Karpas-422 (cell line): ENCODE measurements at regions not wholly inside any gene's neighbourhood (a gene's known extent, or its start where the extent isn't known, plus 50 kb on each side); places are given as distances from the start of the nearest gene placed in this dataset.

Source experiments
- DNase-seq: peaks from one replicate; pipeline ENCODE4 v3.0.0-alpha.2; 2015
- H2AFZ ChIP-seq: fragments of 200-600 bp; sonication (generic); 2 replicates; pipeline ENCODE4 v1.6.1; 2014; ENCODE audit warnings: antibody characterized with exemption, low read length, mixed read lengths
- H3K27ac ChIP-seq: fragments of 200-600 bp; sonication (generic); 2 replicates; pipeline ENCODE4 v1.5.1; 2014; ENCODE audit warnings: mild to moderate bottlenecking, low read length, moderate library complexity
- H3K27me3 ChIP-seq: fragments of 200-600 bp; sonication (generic); 2 replicates; pipeline ENCODE4 v1.6.1; 2014; ENCODE audit warnings: low read length, mixed read lengths
- H3K36me3 ChIP-seq: fragments of 200-600 bp; sonication (generic); 2 replicates; pipeline ENCODE4 v1.6.1; 2014; ENCODE audit warnings: low read length, mixed read lengths; ENCODE audit not compliant: insufficient read depth
- H3K4me1 ChIP-seq: fragments of 200-600 bp; sonication (generic); 2 replicates; pipeline ENCODE4 v1.6.1; 2014; ENCODE audit warnings: mild to moderate bottlenecking, low read length, mixed read lengths
- H3K4me2 ChIP-seq: fragments of 200-600 bp; sonication (generic); 2 replicates; pipeline ENCODE4 v1.6.1; 2014; ENCODE audit warnings: low read length, low read depth, mild to moderate bottlenecking; ENCODE audit not compliant: poor library complexity, severe bottlenecking
- H3K4me3 ChIP-seq: fragments of 200-600 bp; sonication (generic); 2 replicates; pipeline ENCODE4 v1.5.1; 2014; ENCODE audit warnings: mild to moderate bottlenecking, antibody characterized with exemption, low read length, mixed read lengths
- H3K79me2 ChIP-seq: fragments of 200-600 bp; sonication (generic); 2 replicates; pipeline ENCODE4 v1.6.1; 2014; ENCODE audit warnings: mild to moderate bottlenecking, low read length, mixed read lengths
- H3K9ac ChIP-seq: fragments of 200-600 bp; sonication (generic); 2 replicates; pipeline ENCODE4 v1.6.0; 2014; ENCODE audit warnings: low read length
- H3K9me2 ChIP-seq: fragments of 200-600 bp; sonication (generic), shearing (Covaris generic); replicated peaks from 2 replicates; pipeline ENCODE4 v1.6.0; 2014; ENCODE audit warnings: mild to moderate bottlenecking, low read length, moderate library complexity; ENCODE audit not compliant: insufficient read depth
- H3K9me3 ChIP-seq: fragments of 300-700, 200-600 bp; sonication (generic); 2 replicates; pipeline ENCODE4 v1.6.1; 2014; ENCODE audit warnings: low read length, mixed read lengths
- H4K20me1 ChIP-seq: fragments of 200-600 bp; sonication (generic); 2 replicates; pipeline ENCODE4 v1.6.1; 2014; ENCODE audit warnings: mild to moderate bottlenecking, antibody characterized with exemption, low read length, low read depth; ENCODE audit not compliant: insufficient read depth

DNA sequence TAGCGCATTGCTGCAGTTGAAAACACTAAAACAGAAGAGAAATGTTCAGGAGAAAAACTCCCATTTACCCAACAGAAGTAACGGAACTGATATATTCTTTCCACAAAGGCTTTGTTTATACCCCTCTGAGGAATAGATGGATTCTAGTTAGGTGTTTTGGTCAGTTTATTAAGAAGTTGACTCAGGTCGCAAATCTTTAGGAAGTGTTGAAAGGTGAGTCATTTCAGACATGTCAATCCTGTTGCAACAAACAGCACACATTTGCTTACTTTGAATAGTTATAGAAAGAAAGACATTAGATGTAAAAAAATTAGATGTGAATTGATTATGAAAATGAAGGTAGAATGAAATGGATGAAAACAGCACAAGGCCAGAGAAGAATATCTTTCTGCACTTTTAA is 941.0 kb downstream of the KCNJ2 start:
- Histone ChIP-seq H3K9ac (no peak overlapping the region), H3K79me2 (no peaks in the 10 kb centered on the region), H3K4me2 (no peak overlapping the region), H3K27me3 (0 out of 2 replicates have a peak, but pooled peaks cover under 1% of the 10 kb centered on the region), H3K27ac (no peak overlapping the region), H3K9me2 (no peaks in the 10 kb centered on the region), H3K36me3 (no peaks in the 10 kb centered on the region), H3K4me1 (no peaks in the 10 kb centered on the region), H3K9me3 (no peaks in the 10 kb centered on the region), H2AFZ (no peak overlapping the region), H3K4me3 (no peak overlapping the region), H4K20me1 (no peaks in the 10 kb centered on the region)
- no peak for DNase-seq

- Histone ChIP-seq H3K9me3 (no peaks in the 10 kb centered on the region), H3K4me3 (no peak overlapping the region), H4K20me1 (no peaks in the 10 kb centered on the region), H3K27me3 (no peaks in the 10 kb centered on the region), H3K79me2 (no peaks in the 10 kb centered on the region), H3K36me3 (no peaks in the 10 kb centered on the region), H3K4me2 (no peak overlapping the region), H3K9me2 (no peaks in the 10 kb centered on the region), H2AFZ (no peak overlapping the region), H3K27ac (no peak overlapping the region), H3K9ac (no peak overlapping the region), H3K4me1 (no peaks in the 10 kb centered on the region)
- no peak for DNase-seq
Measured at GRCh38 chr17:71111460-71111859, 942.1 kb downstream of the KCNJ2 start.

DNA sequence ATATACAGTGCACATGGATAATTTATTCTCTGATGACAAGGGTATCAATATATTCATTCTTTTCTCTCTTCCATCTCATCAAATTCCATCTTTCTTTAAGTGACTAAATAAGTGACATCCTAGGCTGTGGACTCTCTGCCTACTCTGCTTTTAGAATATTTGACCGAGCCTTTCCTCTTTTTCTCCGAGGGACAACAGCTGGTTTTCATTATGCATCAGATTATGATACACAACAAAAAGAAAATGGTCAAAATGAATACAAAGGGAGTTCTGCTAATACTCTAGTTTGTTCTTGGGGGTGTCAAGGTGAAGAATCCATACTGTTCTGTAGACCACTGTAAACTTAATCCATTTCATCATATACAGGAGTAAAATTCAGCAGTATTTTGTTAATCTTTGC is 942.6 kb downstream of the KCNJ2 start:
- H4K20me1 ChIP-seq, result no peaks in the 10 kb centered on the region
- H3K4me2 ChIP-seq, result no peak overlapping the region
- H3K9ac ChIP-seq, result no peak overlapping the region
- no peak overlapping the region for H2AFZ ChIP-seq
- H3K4me1 ChIP-seq, result no peaks in the 10 kb centered on the region
- H3K27me3 ChIP-seq, result no peaks in the 10 kb centered on the region
- H3K4me3 ChIP-seq, result no peak overlapping the region
- H3K9me2 ChIP-seq, result no peaks in the 10 kb centered on the region
- H3K9me3 ChIP-seq, result no peaks in the 10 kb centered on the region
- no peaks in the 10 kb centered on the region for H3K36me3 ChIP-seq
- DNase-seq, result no peak
- H3K79me2 ChIP-seq, result no peaks in the 10 kb centered on the region
- H3K27ac ChIP-seq, result no peak overlapping the region

DNA sequence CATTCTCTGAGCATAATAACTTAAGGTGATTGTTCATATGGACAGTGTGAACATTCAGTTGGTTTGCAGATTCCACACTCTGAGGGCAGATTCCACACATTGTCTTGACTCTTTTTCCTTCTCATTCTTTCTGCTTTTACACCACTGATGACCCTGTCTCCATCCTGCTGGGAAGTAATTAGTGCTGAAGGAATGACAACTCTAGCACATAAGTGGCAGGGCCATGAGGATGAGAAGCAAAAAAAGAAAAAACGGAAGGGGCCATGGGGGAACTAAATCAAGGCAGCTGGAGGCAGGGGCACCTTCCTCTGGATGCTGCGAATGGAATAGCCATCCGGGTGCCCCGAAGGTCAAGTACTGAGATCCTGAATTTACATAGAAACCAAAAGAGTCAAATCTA is 944.0 kb downstream of the KCNJ2 start:
- H3K4me1 ChIP-seq, result no peaks in the 10 kb centered on the region
- no peaks in the 10 kb centered on the region for H4K20me1 ChIP-seq
- no peak overlapping the region for H3K4me2 ChIP-seq
- DNase-seq, result no peak
- no peaks in the 10 kb centered on the region for H3K9me2 ChIP-seq
- H3K27me3 ChIP-seq, result no peaks in the 10 kb centered on the region
- no peaks in the 10 kb centered on the region for H3K9me3 ChIP-seq
- no peaks in the 10 kb centered on the region for H3K79me2 ChIP-seq
- no peak overlapping the region for H3K4me3 ChIP-seq
- no peak overlapping the region for H2AFZ ChIP-seq
- no peak overlapping the region for H3K27ac ChIP-seq
- H3K36me3 ChIP-seq, result no peaks in the 10 kb centered on the region
- no peak overlapping the region for H3K9ac ChIP-seq

DNA sequence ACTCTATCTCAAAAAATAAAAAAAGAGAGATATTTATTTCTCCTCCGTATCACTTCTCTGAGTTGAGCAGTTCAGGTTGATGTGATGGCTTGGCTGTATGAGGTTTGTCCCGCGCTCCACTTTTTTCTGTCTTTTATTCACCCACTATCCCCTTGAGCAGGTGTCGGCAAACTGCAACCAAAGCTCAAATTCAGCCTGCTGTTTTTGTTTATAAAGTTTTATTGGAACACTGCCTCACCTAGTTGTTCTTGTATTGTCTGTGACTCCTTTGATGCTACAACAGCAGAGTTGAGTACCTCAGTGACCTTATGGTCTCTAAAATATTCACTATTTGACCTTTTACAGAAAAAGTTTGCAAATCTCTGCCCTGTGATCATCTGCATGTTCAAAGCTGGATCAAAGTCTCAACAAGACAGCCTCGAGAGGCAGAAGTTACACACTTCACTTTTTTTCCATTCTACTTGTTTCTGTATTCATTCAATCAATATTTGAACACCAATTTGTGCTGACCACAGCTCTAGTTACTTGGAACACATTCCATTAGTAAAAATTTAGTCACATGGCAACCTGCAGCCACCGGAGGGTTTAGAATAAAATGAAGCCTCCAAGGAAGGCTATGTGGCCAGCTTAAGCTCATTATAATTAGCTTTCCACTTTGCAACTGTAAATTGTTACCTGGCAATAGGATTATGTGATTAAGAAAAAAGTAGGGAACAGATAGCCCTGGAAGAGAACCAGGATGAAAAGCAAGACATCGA is 945.8 kb downstream of the KCNJ2 start:
- Histone ChIP-seq H3K4me2 (no peak overlapping the region), H3K4me3 (no peak overlapping the region), H3K9ac (no peak overlapping the region), H3K4me1 (no peaks in the 10 kb centered on the region), H3K79me2 (no peaks in the 10 kb centered on the region), H4K20me1 (no peaks in the 10 kb centered on the region), H3K36me3 (no peaks in the 10 kb centered on the region), H3K27ac (no peak overlapping the region), H3K9me3 (no peaks in the 10 kb centered on the region), H3K9me2 (no peaks in the 10 kb centered on the region), H2AFZ (no peak overlapping the region), H3K27me3 (no peaks in the 10 kb centered on the region)
- no peak for DNase-seq

DNA sequence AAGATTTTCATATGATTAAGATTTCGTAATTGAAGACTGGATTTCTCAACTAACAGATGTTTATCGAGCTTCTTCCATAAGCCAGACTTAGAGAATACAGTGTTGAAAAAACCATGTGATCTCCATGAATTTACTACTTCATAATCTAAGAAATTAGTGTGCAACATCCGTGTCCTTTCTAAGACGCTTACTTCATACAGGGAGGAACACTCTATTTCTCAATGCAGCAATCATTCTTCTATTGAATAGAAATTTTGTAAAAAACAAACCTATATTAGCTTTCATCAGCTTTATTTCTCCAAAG is 946.3 kb downstream of the KCNJ2 start:
- no peak overlapping the region for H3K27ac ChIP-seq
- H3K36me3 ChIP-seq, result no peaks in the 10 kb centered on the region
- H3K9me2 ChIP-seq, result no peaks in the 10 kb centered on the region
- no peaks in the 10 kb centered on the region for H3K9me3 ChIP-seq
- DNase-seq, result no peak
- H3K4me1 ChIP-seq, result no peaks in the 10 kb centered on the region
- H3K27me3 ChIP-seq, result no peaks in the 10 kb centered on the region
- no peak overlapping the region for H2AFZ ChIP-seq
- H3K4me3 ChIP-seq, result no peak overlapping the region
- no peaks in the 10 kb centered on the region for H3K79me2 ChIP-seq
- no peaks in the 10 kb centered on the region for H4K20me1 ChIP-seq
- no peak overlapping the region for H3K9ac ChIP-seq
- H3K4me2 ChIP-seq, result no peak overlapping the region

- no peak overlapping the region for H3K9ac ChIP-seq
- H4K20me1 ChIP-seq, result no peaks in the 10 kb centered on the region
- H3K9me3 ChIP-seq, result no peaks in the 10 kb centered on the region
- no peaks in the 10 kb centered on the region for H3K27me3 ChIP-seq
- no peak overlapping the region for H2AFZ ChIP-seq
- H3K4me2 ChIP-seq, result no peak overlapping the region
- no peak for DNase-seq
- no peak overlapping the region for H3K27ac ChIP-seq
- H3K4me3 ChIP-seq, result no peak overlapping the region
- no peaks in the 10 kb centered on the region for H3K9me2 ChIP-seq
- H3K79me2 ChIP-seq, result no peaks in the 10 kb centered on the region
- H3K4me1 ChIP-seq, result no peaks in the 10 kb centered on the region
- H3K36me3 ChIP-seq, result no peaks in the 10 kb centered on the region
Measured at GRCh38 chr17:71117466-71117865, 948.1 kb downstream of the KCNJ2 start.

- no peaks in the 10 kb centered on the region for H3K27me3 ChIP-seq
Measured at GRCh38 chr17:71118039-71118438, 948.7 kb downstream of the KCNJ2 start.

GRCh38 chr17:71127416-71127815 is 958.1 kb downstream of the KCNJ2 start:
- Histone ChIP-seq H4K20me1 (no peaks in the 10 kb centered on the region), H3K36me3 (no peaks in the 10 kb centered on the region), H3K9me2 (no peaks in the 10 kb centered on the region), H3K27me3 (no peaks in the 10 kb centered on the region), H3K9ac (no peak overlapping the region), H2AFZ (no peak overlapping the region), H3K79me2 (no peaks in the 10 kb centered on the region), H3K4me3 (no peak overlapping the region), H3K9me3 (no peaks in the 10 kb centered on the region), H3K4me1 (no peaks in the 10 kb centered on the region), H3K4me2 (no peak overlapping the region), H3K27ac (no peak overlapping the region)
- no peak for DNase-seq

More at GRCh38 chr17:71118039-71118438, 948.7 kb downstream of the KCNJ2 start:
- Histone ChIP-seq H3K79me2 (no peaks in the 10 kb centered on the region), H3K36me3 (no peaks in the 10 kb centered on the region), H3K4me1 (no peaks in the 10 kb centered on the region), H3K4me2 (no peak overlapping the region), H4K20me1 (no peaks in the 10 kb centered on the region), H3K9ac (no peak overlapping the region), H3K27ac (no peak overlapping the region), H3K4me3 (no peak overlapping the region), H2AFZ (no peak overlapping the region), H3K9me2 (no peaks in the 10 kb centered on the region), H3K9me3 (no peaks in the 10 kb centered on the region)
- peak; percentile 47 for DNase-seq
